HCT116 (cell line): ENCODE measurements at regions not wholly inside any gene's neighbourhood (a gene's known extent, or its start where the extent isn't known, plus 50 kb on each side); places are given as distances from the start of the nearest gene placed in this dataset.

Source experiments
- ATAC-seq: fragments of 200-7000 bp; cut with Tn5 transposase; 2 replicates; pipeline ENCODE4 v1.9.1; 2020; ENCODE audit warnings: mild to moderate bottlenecking, moderate library complexity
- BruUV-seq: library from RNA; stranded (reverse); fragments of 400-500 nt; replicated peaks from 2 replicates; lab custom pipeline; 2021; lab: Mats Ljungman, UMichigan
- CTCF ChIA-PET: fragments of 300-600 bp; sonication (Branson Sonifier 250); formaldehyde crosslinking; loops from one replicate; lab custom pipeline; 2021; ENCODE audit warnings: antibody characterized with exemption; lab: Charles Lee
- POLR2A ChIA-PET: fragments of 300-600, 350-600 bp; sonication (Branson Sonifier 250); formaldehyde crosslinking; loops from one replicate; lab custom pipeline; 2021; ENCODE audit warnings: antibody characterized with exemption; lab: Charles Lee
- RAD21 ChIA-PET, 2 experiments: fragments of 300-600 bp; sonication (Branson Sonifier 250); formaldehyde crosslinking; loops; one replicate each; lab custom pipeline; 2023; ENCODE audit warnings: low total read pairs in 2 of 2; ENCODE audit not compliant: uncharacterized antibody in 2 of 2, unreplicated experiment in 2 of 2, low non-redundant PET in 1 of 2; lab: Charles Lee
- DNase-seq: peaks from one replicate; pipeline ENCODE4 v3.0.0-alpha.2; 2010; ENCODE audit warnings: low read depth, low spot score
- H2AFZ ChIP-seq: fragments of 200-600 bp; shearing (Covaris generic), sonication (generic); 2 replicates; pipeline ENCODE4 v1.6.1; 2017; ENCODE audit warnings: low read depth, mixed run types, mixed read lengths, antibody characterized with exemption, low read length; ENCODE audit not compliant: poor library complexity, severe bottlenecking
- H3K27ac ChIP-seq: 2 replicates; pipeline ENCODE4 v1.5.1; 2012; ENCODE audit warnings: low read depth, low read length
- H3K27me3 ChIP-seq: fragments of 200-600 bp; sonication (generic); 2 replicates; pipeline ENCODE4 v1.6.1; 2016; ENCODE audit warnings: mixed run types, low read length, mixed read lengths; ENCODE audit not compliant: insufficient read depth
- H3K36me3 ChIP-seq, 2 experiments: fragments of 200-500 bp in 1 of 2; fragments of 200-600 bp in 1 of 2; sonication (Bioruptor generic) in 1 of 2; sonication (generic) in 1 of 2; 2 replicates each; pipeline versions ENCODE4 v1.5.1 to v1.6.1; 2014 to 2016; ENCODE audit warnings: low read length in 2 of 2, inconsistent platforms in 1 of 2, mixed read lengths in 1 of 2, mixed run types in 1 of 2; ENCODE audit not compliant: insufficient read depth in 2 of 2, control insufficient read depth in 1 of 2
- H3K4me1 ChIP-seq, 2 experiments: fragments of 200-600 bp in 1 of 2; sonication (generic) in 1 of 2; 2 replicates each; pipeline versions ENCODE4 v1.5.1 to v1.6.1; 2012 to 2017; ENCODE audit warnings: low read length in 2 of 2, inconsistent platforms in 1 of 2, mild to moderate bottlenecking in 1 of 2, mixed read lengths in 1 of 2, mixed run types in 1 of 2, moderate library complexity in 1 of 2; ENCODE audit not compliant: insufficient read depth in 2 of 2, control insufficient read depth in 1 of 2
- H3K4me2 ChIP-seq: fragments of 200-600 bp; sonication (generic); 2 replicates; pipeline ENCODE4 v1.6.1; 2017; ENCODE audit warnings: mixed run types, low read length, mixed read lengths
- H3K4me3 ChIP-seq, 2 experiments: fragments of 200-600 bp in 1 of 2; sonication (generic) in 1 of 2; replicated peaks in 1 of 2; 2 replicates each; pipeline ENCODE4 v1.5.1; 2011 to 2016; ENCODE audit warnings: low read length in 2 of 2, control low read depth in 1 of 2, low read depth in 1 of 2, mild to moderate bottlenecking in 1 of 2, mixed read lengths in 1 of 2, mixed run types in 1 of 2
- H3K79me2 ChIP-seq: fragments of 200-600 bp; sonication (generic); 2 replicates; pipeline ENCODE4 v1.6.1; 2017; ENCODE audit warnings: mild to moderate bottlenecking, mixed run types, low read length, moderate library complexity, mixed read lengths; ENCODE audit not compliant: insufficient read depth
- H3K9ac ChIP-seq: fragments of 200-600 bp; sonication (generic); 2 replicates; pipeline ENCODE4 v1.6.1; 2016; ENCODE audit warnings: low read length, mixed read lengths
- H3K9me2 ChIP-seq: fragments of 200-600 bp; sonication (generic), shearing (Covaris generic); 2 replicates; pipeline ENCODE4 v1.6.1; 2017; ENCODE audit warnings: mixed run types, mild to moderate bottlenecking, moderate library complexity; ENCODE audit not compliant: insufficient read depth
- H3K9me3 ChIP-seq, 2 experiments: fragments of 200-500 bp in 1 of 2; fragments of 200-600 bp in 1 of 2; sonication (Bioruptor generic) in 1 of 2; sonication (generic) in 1 of 2; 2 replicates each; pipeline ENCODE4 v1.6.1; 2014 to 2017; ENCODE audit warnings: low read length in 2 of 2, mixed read lengths in 2 of 2, inconsistent platforms in 1 of 2, low read depth in 1 of 2, mild to moderate bottlenecking in 1 of 2, mixed run types in 1 of 2, moderate library complexity in 1 of 2; ENCODE audit not compliant: control insufficient read depth in 1 of 2, insufficient read depth in 1 of 2
- H4K20me1 ChIP-seq: fragments of 200-600 bp; sonication (generic), shearing (Covaris generic); 2 replicates; pipeline ENCODE4 v1.6.1; 2017; ENCODE audit warnings: mixed run types, mild to moderate bottlenecking, moderate library complexity; ENCODE audit not compliant: insufficient read depth
- ATF3 ChIP-seq: IDR thresholded peaks from 2 replicates; pipeline ENCODE4 v1.6.1; 2012
- CBX3 ChIP-seq: IDR thresholded peaks from 2 replicates; pipeline ENCODE4 v1.6.1; 2012; ENCODE audit warnings: low read depth
- CEBPB ChIP-seq: IDR thresholded peaks from 2 replicates; pipeline ENCODE4 v1.6.1; 2012; ENCODE audit warnings: low read depth
- ELF1 ChIP-seq: IDR thresholded peaks from 2 replicates; pipeline ENCODE4 v1.6.1; 2012; ENCODE audit warnings: low read depth, borderline replicate concordance
- EZH2 ChIP-seq: fragments of 200-600 bp; sonication (generic); IDR thresholded peaks from 2 replicates; pipeline ENCODE4 v1.6.1; 2017; ENCODE audit warnings: antibody characterized with exemption, mixed run types
- EZH2phosphoT487 ChIP-seq: fragments of 200-600 bp; IDR thresholded peaks from 2 replicates; pipeline ENCODE4 v1.6.1; 2018; ENCODE audit warnings: antibody characterized with exemption, borderline replicate concordance
- SIN3A ChIP-seq: IDR thresholded peaks from 2 replicates; pipeline ENCODE4 v1.6.1; 2012; ENCODE audit warnings: low read depth
- SP1 ChIP-seq: IDR thresholded peaks from 2 replicates; pipeline ENCODE4 v1.6.1; 2012; ENCODE audit warnings: low read depth
- TCF7L2 ChIP-seq: IDR thresholded peaks from 2 replicates; pipeline ENCODE4 v1.7.0; 2011; ENCODE audit warnings: borderline replicate concordance, inconsistent platforms; ENCODE audit not compliant: insufficient read depth, insufficient read length; ENCODE audit errors: extremely low read depth
- YY1 ChIP-seq: IDR thresholded peaks from 2 replicates; pipeline ENCODE4 v1.6.1; 2011; ENCODE audit warnings: low read length, low read depth, moderate library complexity, mild to moderate bottlenecking; ENCODE audit not compliant: insufficient replicate concordance; ENCODE audit errors: extremely low read depth
- intact Hi-C: fragments of 100-400 bp; cut with micrococcal nuclease; formaldehyde crosslinking; loops from 2 replicates; pipeline ENCODE4 v1.10.0; 2022
- TF ChIP-seq, protein P1 (sequence below), 3 experiments: fragments of 200-600 bp in 1 of 3; sonication (generic) in 1 of 3; IDR thresholded peaks in 2 of 3; conservative IDR thresholded peaks in 1 of 3; 2 replicates each; pipeline ENCODE4 v1.5.1; 2012 to 2017; ENCODE audit warnings: low read depth in 2 of 3, low read length in 2 of 3, antibody characterized with exemption in 1 of 3, borderline replicate concordance in 1 of 3, control low read depth in 1 of 3, mild to moderate bottlenecking in 1 of 3, mixed read lengths in 1 of 3, mixed run types in 1 of 3, moderate library complexity in 1 of 3; ENCODE audit not compliant: insufficient read depth in 1 of 3

DNA sequence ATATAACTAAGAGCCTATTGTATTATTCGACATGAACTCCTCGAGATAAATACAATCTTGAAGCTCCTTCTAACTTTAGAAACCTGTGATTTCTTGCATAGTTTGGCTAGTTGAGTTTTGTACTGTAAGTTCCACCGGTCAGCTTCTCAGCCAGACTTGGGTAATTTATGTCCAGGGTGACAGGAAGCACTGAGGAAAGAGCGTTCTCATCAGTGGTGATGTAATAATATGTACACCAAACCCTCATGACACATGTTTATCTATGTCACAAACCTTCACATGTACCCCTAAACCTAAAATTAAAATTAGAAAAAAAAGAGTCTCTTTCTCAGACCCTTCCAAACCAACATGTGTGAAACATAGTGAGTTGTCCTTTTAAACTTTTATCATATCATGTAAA lies 205.7 kb downstream of the KCNRG start:
- no peaks in the 10 kb centered on the region for H3K27me3 ChIP-seq
- H3K4me1 ChIP-seq, result no peaks in the 10 kb centered on the region
- CTCF ChIA-PET, result no interaction called here
- H3K4me3 ChIP-seq, result no peak overlapping the region
- ATAC-seq (no peak), DNase-seq (no peak)
- BruUV-seq, result no TSS peak
- H3K9me3 ChIP-seq, result no peaks in the 10 kb centered on the region
- no peak overlapping the region for H2AFZ ChIP-seq
- H3K27ac ChIP-seq, result no peak overlapping the region
- H3K79me2 ChIP-seq, result no peaks in the 10 kb centered on the region
- no peak overlapping the region for H3K4me2 ChIP-seq
- H3K36me3 ChIP-seq, result no peaks in the 10 kb centered on the region
- H3K9me2 ChIP-seq, result no peaks in the 10 kb centered on the region
- no peak overlapping the region for H3K9ac ChIP-seq
- intact Hi-C loops, result no loop called here
- POLR2A ChIA-PET, result no interaction called here
- TF ChIP-seq, protein P1, sequence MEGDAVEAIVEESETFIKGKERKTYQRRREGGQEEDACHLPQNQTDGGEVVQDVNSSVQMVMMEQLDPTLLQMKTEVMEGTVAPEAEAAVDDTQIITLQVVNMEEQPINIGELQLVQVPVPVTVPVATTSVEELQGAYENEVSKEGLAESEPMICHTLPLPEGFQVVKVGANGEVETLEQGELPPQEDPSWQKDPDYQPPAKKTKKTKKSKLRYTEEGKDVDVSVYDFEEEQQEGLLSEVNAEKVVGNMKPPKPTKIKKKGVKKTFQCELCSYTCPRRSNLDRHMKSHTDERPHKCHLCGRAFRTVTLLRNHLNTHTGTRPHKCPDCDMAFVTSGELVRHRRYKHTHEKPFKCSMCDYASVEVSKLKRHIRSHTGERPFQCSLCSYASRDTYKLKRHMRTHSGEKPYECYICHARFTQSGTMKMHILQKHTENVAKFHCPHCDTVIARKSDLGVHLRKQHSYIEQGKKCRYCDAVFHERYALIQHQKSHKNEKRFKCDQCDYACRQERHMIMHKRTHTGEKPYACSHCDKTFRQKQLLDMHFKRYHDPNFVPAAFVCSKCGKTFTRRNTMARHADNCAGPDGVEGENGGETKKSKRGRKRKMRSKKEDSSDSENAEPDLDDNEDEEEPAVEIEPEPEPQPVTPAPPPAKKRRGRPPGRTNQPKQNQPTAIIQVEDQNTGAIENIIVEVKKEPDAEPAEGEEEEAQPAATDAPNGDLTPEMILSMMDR (IDR thresholded peaks at IDR 0.05 in 2 of 3, conservative IDR thresholded peaks at IDR 0.05 in 1 of 3; ENCODE audit: borderline replicate concordance in 1 of 3, insufficient read depth in 1 of 3, low read depth in 2 of 3, low read length in 2 of 3), result no peak
- TF ChIP-seq CEBPB (no peak), EZH2phosphoT487 (no peak), SIN3A (no peak), CBX3 (no peak), ELF1 (no peak), EZH2 (no peak), TCF7L2 (no peak)
- RAD21 ChIA-PET, result no interaction called here
- no peaks in the 10 kb centered on the region for H4K20me1 ChIP-seq

DNA sequence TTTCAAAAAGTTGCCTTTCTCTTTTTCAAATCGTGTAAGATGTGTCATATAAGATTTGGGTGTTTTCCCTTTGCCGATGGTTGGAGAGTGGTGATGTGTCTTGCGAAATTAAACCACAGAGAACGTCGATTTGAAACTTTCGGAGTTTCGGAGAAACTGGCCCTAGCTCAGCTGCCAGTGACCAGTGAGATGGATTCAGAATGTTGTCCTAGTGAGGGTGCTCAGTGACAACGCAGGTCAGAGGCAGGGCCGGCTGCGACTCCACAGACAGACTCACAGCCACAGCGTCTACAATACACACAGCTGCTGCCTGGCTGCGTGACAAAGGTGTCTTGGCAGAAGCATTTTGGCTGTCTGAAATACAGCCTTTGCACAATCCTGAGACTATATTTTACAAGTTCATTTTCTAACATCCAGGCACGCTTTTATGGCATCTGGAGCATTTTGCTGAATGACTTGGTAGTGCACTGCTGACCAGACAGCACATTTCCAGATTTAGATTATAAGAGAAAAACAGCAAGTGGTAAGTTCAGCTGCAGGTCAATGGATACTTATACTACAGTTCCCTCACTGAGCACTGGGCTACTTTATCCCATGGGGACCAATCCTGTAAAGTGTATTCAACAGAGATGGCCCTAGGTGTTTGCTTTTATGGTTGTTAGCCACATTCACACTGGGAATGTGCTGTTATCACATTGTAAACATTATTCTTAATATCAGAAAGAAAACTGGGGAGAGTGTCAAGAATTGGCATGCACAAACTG lies 207.5 kb downstream of the KCNRG start:
- DNase-seq, result no peak

More for the DNA sequence above, 207.5 kb downstream of the KCNRG start:
- TF ChIP-seq YY1 (no peak), ATF3 (no peak), SIN3A (no peak), SP1 (no peak)
- TF ChIP-seq, protein P1 (IDR thresholded peaks at IDR 0.05 in 2 of 3, conservative IDR thresholded peaks at IDR 0.05 in 1 of 3; ENCODE audit: borderline replicate concordance in 1 of 3, insufficient read depth in 1 of 3, low read depth in 2 of 3, low read length in 2 of 3), result no peak
- Histone ChIP-seq H2AFZ (no peak overlapping the region), H3K9me2 (no peaks in the 10 kb centered on the region), H3K79me2 (no peaks in the 10 kb centered on the region), H3K9me3 (no peaks in the 10 kb centered on the region), H3K4me2 (no peak overlapping the region), H3K27ac (no peak overlapping the region), H4K20me1 (no peaks in the 10 kb centered on the region), H3K27me3 (no peaks in the 10 kb centered on the region), H3K4me3 (no peak overlapping the region), H3K36me3 (no peaks in the 10 kb centered on the region), H3K9ac (no peak overlapping the region), H3K4me1 (no peaks in the 10 kb centered on the region)
- ATAC-seq, result no peak
- intact Hi-C loops, result no loop called here
- CTCF ChIA-PET, result no interaction called here
- no TSS peak for BruUV-seq
- POLR2A ChIA-PET, result no interaction called here
- RAD21 ChIA-PET, result no interaction called here
